ENCODE measurements at regions not wholly inside any gene's neighbourhood (a gene's known extent, or its start where the extent isn't known, plus 50 kb on each side); places are given as distances from the start of the nearest gene placed in this dataset.

- TF ChIP-seq CTCF (IDR thresholded peaks at IDR 0.05) (no peak), POLR2A (IDR thresholded peaks at IDR 0.05) (no peak), EP300 (IDR thresholded peaks at IDR 0.05) (no peak)
Observed at GRCh38 chr5:57834829-57835608, 352.4 kb upstream of the ACTBL2 start.

Measured in ovary (tissue), 3 donors.